H9 (cell line): ENCODE measurements at regions not wholly inside any gene's neighbourhood (a gene's known extent, or its start where the extent isn't known, plus 50 kb on each side); places are given as distances from the start of the nearest gene placed in this dataset.

ENCODE experiments used
- DNase-seq: peaks from one replicate; pipeline ENCODE4 v3.0.0-alpha.2; 2017
- H2AFZ ChIP-seq: one replicate; pipeline ENCODE4 v1.6.1; 2013; ENCODE audit warnings: mild to moderate bottlenecking, low read length, control low read depth, moderate library complexity
- H2AK5ac ChIP-seq: 2 replicates; pipeline ENCODE4 v1.6.1; 2013; ENCODE audit warnings: low read length, control low read depth, mixed read lengths; ENCODE audit not compliant: insufficient read length
- H2BK120ac ChIP-seq: one replicate; pipeline ENCODE4 v1.6.1; 2013; ENCODE audit warnings: low read depth, mild to moderate bottlenecking, low read length, control low read depth, inconsistent platforms; ENCODE audit not compliant: poor library complexity, severe bottlenecking
- H2BK12ac ChIP-seq: 2 replicates; pipeline ENCODE4 v1.6.1; 2013; ENCODE audit warnings: low read length, control low read depth, mixed read lengths, low read depth; ENCODE audit not compliant: insufficient read length
- H2BK15ac ChIP-seq: 2 replicates; pipeline ENCODE4 v1.6.1; 2013; ENCODE audit warnings: low read depth, low read length, control low read depth
- H2BK20ac ChIP-seq: one replicate; pipeline ENCODE4 v1.6.1; 2013; ENCODE audit warnings: low read depth, mild to moderate bottlenecking, low read length, control low read depth, inconsistent platforms; ENCODE audit not compliant: poor library complexity, severe bottlenecking
- H2BK5ac ChIP-seq: 2 replicates; pipeline ENCODE4 v1.6.1; 2013; ENCODE audit warnings: low read length, control low read depth, mixed read lengths; ENCODE audit not compliant: insufficient read length
- H3K14ac ChIP-seq: 2 replicates; pipeline ENCODE4 v1.6.1; 2013; ENCODE audit warnings: low read length, control low read depth; ENCODE audit not compliant: insufficient read depth
- H3K18ac ChIP-seq: 2 replicates; pipeline ENCODE4 v1.6.1; 2013; ENCODE audit warnings: low read depth, mild to moderate bottlenecking, mixed read lengths, low read length, control low read depth; ENCODE audit not compliant: insufficient read length
- H3K23ac ChIP-seq: 2 replicates; pipeline ENCODE4 v1.6.1; 2013; ENCODE audit warnings: low read length, control low read depth, mixed read lengths, low read depth; ENCODE audit not compliant: insufficient read length
- H3K23me2 ChIP-seq: 2 replicates; pipeline ENCODE4 v1.6.1; 2013; ENCODE audit warnings: low read depth, mild to moderate bottlenecking, mixed read lengths, low read length, control low read depth; ENCODE audit not compliant: insufficient read length, poor library complexity, severe bottlenecking
- H3K27ac ChIP-seq: 2 replicates; pipeline ENCODE4 v1.5.1; 2013; ENCODE audit warnings: low read length, control low read depth, mixed read lengths, low read depth; ENCODE audit not compliant: insufficient read length
- H3K27me3 ChIP-seq: 2 replicates; pipeline ENCODE4 v1.6.1; 2013; ENCODE audit warnings: low read length, control low read depth, inconsistent platforms; ENCODE audit not compliant: insufficient read depth
- H3K4ac ChIP-seq: 2 replicates; pipeline ENCODE4 v1.6.1; 2013; ENCODE audit warnings: low read depth, mild to moderate bottlenecking, control low read depth, inconsistent platforms, low read length, moderate library complexity
- H3K4me1 ChIP-seq: 2 replicates; pipeline ENCODE4 v1.6.1; 2013; ENCODE audit warnings: low read length, control low read depth, inconsistent platforms; ENCODE audit not compliant: insufficient read depth
- H3K4me2 ChIP-seq: 2 replicates; pipeline ENCODE4 v1.6.1; 2013; ENCODE audit warnings: low read length, control low read depth, mixed read lengths; ENCODE audit not compliant: insufficient read length, insufficient read depth
- H3K56ac ChIP-seq: 2 replicates; pipeline ENCODE4 v1.6.1; 2013; ENCODE audit warnings: low read depth, mild to moderate bottlenecking, mixed read lengths, low read length, control low read depth; ENCODE audit not compliant: insufficient read length
- H3K79me1 ChIP-seq: 2 replicates; pipeline ENCODE4 v1.6.1; 2013; ENCODE audit warnings: low read depth, mild to moderate bottlenecking, moderate library complexity, low read length, control low read depth, inconsistent platforms; ENCODE audit not compliant: insufficient read depth, poor library complexity, severe bottlenecking
- H3K79me2 ChIP-seq: 2 replicates; pipeline ENCODE4 v1.6.1; 2013; ENCODE audit warnings: low read length, control low read depth, inconsistent platforms; ENCODE audit not compliant: insufficient read depth
- H3K9ac ChIP-seq: 2 replicates; pipeline ENCODE4 v1.6.1; 2013; ENCODE audit warnings: low read length, control low read depth, mixed read lengths; ENCODE audit not compliant: insufficient read length; ENCODE audit errors: extremely low read depth
- H3K9me3 ChIP-seq: one replicate; pipeline ENCODE4 v1.6.1; 2013; ENCODE audit warnings: low read depth, low read length, inconsistent platforms; ENCODE audit not compliant: control insufficient read depth
- H3T11ph ChIP-seq: one replicate; pipeline ENCODE4 v1.6.1; 2013; ENCODE audit warnings: mild to moderate bottlenecking, low read length, control low read depth, inconsistent platforms
- H4K20me1 ChIP-seq: one replicate; pipeline ENCODE4 v1.6.1; 2013; ENCODE audit not compliant: control insufficient read depth, insufficient read length, insufficient read depth
- H4K5ac ChIP-seq: 2 replicates; pipeline ENCODE4 v1.6.1; 2013; ENCODE audit warnings: low read depth, mild to moderate bottlenecking, mixed read lengths, low read length, control low read depth; ENCODE audit not compliant: insufficient read length
- H4K8ac ChIP-seq: replicated peaks from 2 replicates; pipeline ENCODE4 v1.6.1; 2013; ENCODE audit warnings: low read length, control low read depth, mixed read lengths, low read depth; ENCODE audit not compliant: insufficient read length
- H4K91ac ChIP-seq: 2 replicates; pipeline ENCODE4 v1.6.1; 2013; ENCODE audit warnings: low read depth, mild to moderate bottlenecking, moderate library complexity, mixed read lengths, low read length, control low read depth; ENCODE audit not compliant: insufficient read length
- H3K27ac Mint-ChIP-seq, 3 experiments: 2 replicates in 2 of 3; 3 replicates in 1 of 3; pipeline ENCODE4 v1.8.0; 2020 to 2021; ENCODE audit warnings: mixed read lengths in 3 of 3, mild to moderate bottlenecking in 1 of 3, moderate library complexity in 1 of 3
- H3K27me3 Mint-ChIP-seq: 2 replicates; pipeline ENCODE4 v1.8.0; 2021; ENCODE audit warnings: low read depth, mild to moderate bottlenecking, moderate library complexity, mixed read lengths
- H3K36me3 Mint-ChIP-seq, 3 experiments: 2 replicates in 2 of 3; 3 replicates in 1 of 3; pipeline ENCODE4 v1.8.0; 2020 to 2021; ENCODE audit warnings: low read depth in 3 of 3, mixed read lengths in 3 of 3; ENCODE audit not compliant: insufficient read depth in 1 of 3
- H3K4me1 Mint-ChIP-seq, 2 experiments: 2 replicates each; pipeline ENCODE4 v1.8.0; 2020; ENCODE audit warnings: mixed read lengths in 2 of 2
- H3K4me3 Mint-ChIP-seq, 2 experiments: 2 replicates in 1 of 2; 3 replicates in 1 of 2; pipeline ENCODE4 v1.8.0; 2020 to 2021; ENCODE audit warnings: mild to moderate bottlenecking in 2 of 2, mixed read lengths in 2 of 2, moderate library complexity in 1 of 2
- H3K9me3 Mint-ChIP-seq, 2 experiments: 2 replicates in 1 of 2; 3 replicates in 1 of 2; pipeline ENCODE4 v1.8.0; 2020; ENCODE audit warnings: mild to moderate bottlenecking in 2 of 2, mixed read lengths in 2 of 2, moderate library complexity in 1 of 2
- CTCF ChIP-seq: fragments of 200-600 bp; sonication (generic); conservative IDR thresholded peaks from 3 replicates; pipeline ENCODE4 v1.8.0; 2021; ENCODE audit warnings: antibody characterized with exemption, mild to moderate bottlenecking
- WGBS: extraction: QIAGEN DNeasy Blood & Tissue Kit; methylation state at CpG from one replicate; pipeline ENCODE4 v1.1.7; 2013; ENCODE audit warnings: missing lambda C conversion rate, low lambda C conversion rate, mixed read lengths; ENCODE audit not compliant: insufficient read length; ENCODE audit errors: extremely low coverage; 5-methylcytosine and 5-hydroxymethylcytosine counted together

DNA sequence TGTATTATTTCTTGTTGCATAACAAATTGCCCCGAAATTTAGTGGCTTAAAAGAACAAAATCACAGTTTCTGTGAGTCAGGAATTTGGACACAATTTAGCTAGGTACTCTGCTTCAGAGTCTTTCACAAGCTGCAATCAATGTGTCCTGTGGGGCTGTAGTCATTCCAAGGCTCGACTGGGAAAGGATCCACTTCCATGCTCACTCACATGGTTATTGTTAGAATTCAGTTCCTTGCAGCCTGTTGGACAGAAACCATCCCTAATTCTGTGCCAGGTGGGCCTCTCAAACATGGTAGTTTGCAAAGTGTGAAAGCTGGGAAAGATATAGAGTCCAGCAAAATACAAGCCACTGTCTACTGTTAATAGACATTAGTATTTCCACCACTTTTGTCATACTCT, 59.7 kb upstream of the ARID2 start:
- Histone ChIP-seq H3K18ac (no peak overlapping the region), H3K9ac (no peak overlapping the region), H3K79me1 (no peaks in the 10 kb centered on the region), H3K9me3 (no peaks in the 10 kb centered on the region), H3K14ac (no peak overlapping the region), H3K4ac (no peak overlapping the region), H3K27ac (no peak overlapping the region), H2BK15ac (no peak overlapping the region), H4K20me1 (no peaks in the 10 kb centered on the region), H3T11ph (no peak overlapping the region), H2BK120ac (no peak overlapping the region), H3K23me2 (no peaks in the 10 kb centered on the region), H3K23ac (no peak overlapping the region), H3K4me1 (no peaks in the 10 kb centered on the region), H2BK12ac (no peak overlapping the region), H4K8ac (no peak overlapping the region), H4K91ac (no peak overlapping the region), H2BK20ac (no peak overlapping the region), H2AFZ (no peak overlapping the region), H3K79me2 (no peaks in the 10 kb centered on the region), H3K4me2 (no peak overlapping the region), H3K56ac (no peak overlapping the region), H2BK5ac (no peak overlapping the region), H3K27me3 (no peaks in the 10 kb centered on the region), H2AK5ac (no peak overlapping the region), H4K5ac (no peak overlapping the region)
- no peaks in the 10 kb centered on the region; a peak in 1 of 7 replicates for H3K36me3 Mint-ChIP-seq
- H3K27ac Mint-ChIP-seq = no peak overlapping the region
- no peak overlapping the region for H3K4me3 Mint-ChIP-seq
- no peak for DNase-seq
- 0 out of 4 replicates have a peak, but pooled peaks cover 3 to 6% of the 10 kb centered on the region in 2 experiments for H3K4me1 Mint-ChIP-seq
- H3K9me3 Mint-ChIP-seq = no peaks in the 10 kb centered on the region
- no peak for TF ChIP-seq CTCF
- H3K27me3 Mint-ChIP-seq = no peaks in the 10 kb centered on the region
- WGBS = no CpG with 5 or more reads among the region's 2 CpGs
